GM21737 (cell line): ENCODE measurements at regions not wholly inside any gene's neighbourhood (a gene's known extent, or its start where the extent isn't known, plus 50 kb on each side); places are given as distances from the start of the nearest gene placed in this dataset.

Source experiments
- ATAC-seq: cut with Tn5 transposase; IDR thresholded peaks from one replicate; pipeline ENCODE4 v1.9.1; 2021; ENCODE audit warnings: mild to moderate bottlenecking, moderate library complexity; ENCODE audit not compliant: unreplicated experiment

DNA sequence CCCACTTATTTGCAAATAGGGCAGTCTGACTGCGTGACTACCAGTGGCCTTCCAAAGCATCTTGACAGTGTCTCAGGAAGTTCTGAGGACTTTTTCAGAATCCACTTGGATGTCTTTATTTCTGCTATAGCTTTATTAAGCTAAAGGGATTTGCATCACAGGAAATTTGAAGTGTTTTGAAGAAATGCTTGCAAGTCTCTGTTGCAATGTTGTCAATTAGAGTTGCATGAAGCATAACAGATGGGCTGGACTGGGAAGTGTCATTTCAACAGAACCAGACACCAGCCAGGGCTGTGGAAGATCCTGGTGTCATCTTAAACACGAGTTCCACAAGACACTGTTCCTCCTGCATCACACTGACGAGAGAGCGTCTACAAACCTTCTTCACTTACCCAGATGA, 224.5 kb downstream of the EN1 start:
- no peak for ATAC-seq

DNA sequence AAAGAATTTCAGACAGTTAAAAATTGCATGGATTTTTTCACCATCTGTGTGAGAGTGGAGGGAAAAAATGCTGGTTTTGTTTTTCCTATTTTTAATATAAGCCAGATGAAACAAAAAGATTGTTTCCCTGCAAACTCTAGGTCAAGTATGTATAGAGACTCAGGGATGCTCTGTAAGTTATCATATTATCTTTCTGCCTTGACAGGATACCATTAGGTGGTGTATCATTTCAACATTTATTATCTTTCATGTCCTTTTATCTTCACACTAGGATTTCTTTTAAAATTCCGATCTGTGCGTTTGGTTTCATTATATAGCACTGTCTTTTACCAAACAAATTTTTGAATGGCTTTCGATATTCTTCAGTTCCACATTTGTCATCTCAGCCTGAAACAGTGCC, 225.3 kb downstream of the EN1 start:
- ATAC-seq: no peak

DNA sequence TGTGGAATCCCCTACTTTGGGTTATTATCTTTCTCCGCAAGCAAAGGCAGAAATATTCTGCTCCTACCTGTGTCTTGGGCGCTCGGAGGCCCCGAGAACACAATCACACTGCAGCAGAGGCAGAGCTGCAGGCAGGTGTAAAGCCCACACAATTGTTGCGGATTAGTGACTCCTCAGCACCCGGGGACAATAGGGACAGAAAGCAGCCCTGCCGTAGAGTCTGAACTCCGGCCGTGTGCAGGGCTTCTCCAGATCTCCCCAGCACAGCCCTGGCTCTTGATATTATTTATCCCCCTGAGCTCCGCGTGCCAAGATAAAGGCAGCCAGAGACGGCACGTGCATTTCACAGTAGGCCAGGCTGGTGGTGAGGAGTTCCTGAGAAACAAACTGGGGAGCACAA, 229.2 kb downstream of the EN1 start:
- ATAC-seq: no peak

DNA sequence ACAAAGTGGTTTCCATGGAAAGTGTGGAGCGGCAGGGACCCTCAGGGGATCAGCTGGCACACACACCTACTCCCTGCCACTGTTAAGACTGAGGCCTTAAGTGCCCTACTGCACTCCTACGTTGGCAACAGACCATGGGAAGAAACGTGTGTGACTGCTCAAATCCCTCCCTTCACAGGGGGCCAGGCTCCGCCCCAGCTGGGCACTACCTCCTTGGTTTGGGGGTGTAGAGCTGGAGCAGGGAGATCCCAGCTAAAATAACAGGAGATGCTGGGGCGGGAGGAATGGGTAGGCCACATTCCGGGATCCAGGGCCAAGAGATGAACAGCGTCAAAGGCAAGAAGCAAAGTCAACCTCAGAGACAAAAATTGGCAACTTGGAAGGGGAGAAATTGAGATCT, 231.0 kb downstream of the EN1 start:
- no peak for ATAC-seq

DNA sequence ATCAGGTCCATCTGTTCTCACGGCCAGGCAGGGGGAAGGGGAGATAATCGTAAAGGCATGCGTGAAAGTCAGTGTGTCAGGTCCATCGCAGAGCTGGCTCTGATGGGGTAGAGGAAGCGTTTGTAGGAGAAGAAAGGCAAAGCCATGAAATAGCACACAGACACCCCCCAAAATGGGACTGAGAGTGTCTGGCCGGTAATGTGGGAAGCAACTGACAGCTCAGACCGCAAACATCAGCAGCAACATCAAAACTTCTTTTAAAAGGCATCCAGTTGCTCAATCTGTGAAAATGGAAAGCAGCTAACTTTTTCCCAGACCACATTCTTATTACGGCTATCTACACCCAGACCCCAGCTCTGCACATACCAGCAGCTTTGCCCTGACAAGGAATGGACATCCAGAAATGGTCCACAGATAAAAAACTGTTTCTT, 232.6 kb downstream of the EN1 start:
- ATAC-seq: no peak

DNA sequence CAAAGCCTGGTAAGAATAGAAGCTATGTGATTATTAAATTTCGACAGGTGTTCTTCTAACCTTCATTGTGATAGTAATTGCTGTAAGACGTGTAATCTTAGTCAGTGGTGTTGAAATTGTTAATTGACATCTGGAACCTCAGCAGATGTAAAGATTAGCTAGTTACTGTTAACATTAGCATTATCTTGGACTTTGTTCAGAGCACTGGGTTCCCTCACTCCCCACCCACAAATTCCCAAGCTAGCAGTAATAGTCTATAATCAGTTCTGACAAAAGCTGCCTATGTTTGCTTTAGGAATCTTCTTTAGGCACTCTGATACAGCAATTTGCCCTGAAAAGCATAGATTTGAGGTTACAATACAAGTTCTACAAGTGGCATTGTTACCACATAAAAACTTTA, 233.7 kb downstream of the EN1 start:
- no peak for ATAC-seq

DNA sequence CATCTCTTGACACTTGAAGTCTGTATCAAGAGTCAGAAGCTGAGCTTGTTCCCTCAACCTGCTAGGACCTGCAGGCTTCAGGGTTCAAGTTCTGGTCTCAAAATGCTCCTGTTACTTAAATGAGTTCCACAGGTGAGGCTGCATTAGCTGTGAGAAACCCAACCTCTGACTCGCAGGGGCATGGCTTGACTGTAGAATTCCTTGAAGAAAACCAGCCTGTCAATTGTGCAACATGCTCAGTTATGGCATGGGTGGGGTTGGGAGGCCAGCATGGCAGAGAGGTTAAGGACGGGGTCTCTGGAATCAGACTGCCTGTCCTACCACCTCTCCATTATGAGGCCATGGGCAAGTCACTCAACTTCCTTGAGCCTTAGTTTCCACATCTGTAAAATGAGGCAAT, 235.8 kb downstream of the EN1 start:
- ATAC-seq: no peak

DNA sequence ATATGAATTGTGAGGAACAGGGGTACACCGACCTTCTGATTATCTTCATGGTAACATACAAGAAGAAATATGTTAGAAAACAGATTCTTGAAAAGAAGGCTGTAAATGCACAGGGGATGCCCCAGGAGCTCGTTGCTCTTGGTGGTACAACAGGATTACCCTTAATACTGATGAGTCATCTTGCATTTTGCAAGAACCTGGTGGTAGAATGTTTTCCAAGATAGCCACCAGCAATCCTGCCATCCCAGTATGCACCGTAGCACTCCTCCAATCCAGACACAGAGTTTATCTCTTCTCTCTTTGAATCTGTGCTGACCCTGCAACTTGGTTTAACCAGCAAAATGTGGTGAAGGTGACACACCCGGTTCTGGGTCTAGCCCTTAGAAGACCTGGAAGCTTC, 238.3 kb downstream of the EN1 start:
- ATAC-seq: no peak

DNA sequence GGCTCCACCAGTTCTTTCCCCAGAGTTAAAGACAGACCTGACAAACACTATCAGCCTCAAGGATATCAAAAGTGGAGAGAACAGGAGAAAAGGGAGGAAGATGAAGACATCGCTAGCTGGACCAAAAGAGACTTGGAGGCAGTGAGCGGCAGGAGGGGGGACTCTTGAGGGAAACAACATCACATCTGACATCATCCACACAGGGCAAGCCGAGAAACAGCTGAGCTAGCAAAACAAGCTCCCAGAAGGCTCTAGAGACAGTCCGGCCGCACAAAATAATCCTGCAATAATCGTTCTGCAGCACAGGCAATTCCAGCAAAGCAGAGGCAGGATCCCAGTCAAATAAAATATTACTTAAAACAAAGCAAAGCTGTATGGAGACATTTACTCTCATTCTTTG, 239.8 kb downstream of the EN1 start:
- ATAC-seq: no peak

DNA sequence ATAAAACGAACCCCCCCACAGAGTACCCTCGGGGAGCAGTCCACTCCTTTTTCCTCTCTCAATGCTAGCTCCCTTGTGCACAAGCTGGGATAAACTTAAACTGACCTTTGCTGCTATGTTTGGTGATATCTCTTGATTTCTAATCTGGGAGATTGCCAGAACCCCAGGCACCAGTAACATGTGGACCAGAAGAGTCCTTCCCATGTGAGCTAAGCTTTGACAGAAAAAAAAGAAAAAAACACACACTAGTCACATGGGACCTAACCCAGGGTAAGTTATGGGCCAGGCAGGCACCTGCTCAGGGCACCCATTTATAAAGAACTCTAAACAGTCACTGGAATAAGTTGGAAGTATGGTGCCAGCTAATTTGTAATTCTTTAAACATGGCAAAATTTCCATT, 242.6 kb downstream of the EN1 start:
- ATAC-seq: no peak

DNA sequence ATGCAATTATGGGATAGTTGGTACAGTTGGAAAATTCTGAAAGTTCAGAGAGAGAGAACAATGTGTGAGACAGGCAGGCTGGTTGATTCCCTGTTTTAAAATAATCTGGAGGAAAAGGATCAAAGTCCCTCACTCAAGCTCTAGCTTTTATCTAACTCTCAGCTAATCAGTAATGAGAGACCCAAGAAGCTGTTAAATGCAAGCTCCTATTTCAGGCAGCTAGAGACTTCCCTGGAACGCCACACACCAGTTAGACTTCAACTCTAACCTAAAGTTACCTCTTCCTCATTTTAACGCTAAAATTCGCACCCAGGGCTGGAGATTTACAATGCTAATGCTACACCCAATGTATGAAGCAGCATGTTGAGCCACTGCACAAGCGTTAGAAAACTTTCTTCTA, 243.1 kb downstream of the EN1 start:
- ATAC-seq: no peak

DNA sequence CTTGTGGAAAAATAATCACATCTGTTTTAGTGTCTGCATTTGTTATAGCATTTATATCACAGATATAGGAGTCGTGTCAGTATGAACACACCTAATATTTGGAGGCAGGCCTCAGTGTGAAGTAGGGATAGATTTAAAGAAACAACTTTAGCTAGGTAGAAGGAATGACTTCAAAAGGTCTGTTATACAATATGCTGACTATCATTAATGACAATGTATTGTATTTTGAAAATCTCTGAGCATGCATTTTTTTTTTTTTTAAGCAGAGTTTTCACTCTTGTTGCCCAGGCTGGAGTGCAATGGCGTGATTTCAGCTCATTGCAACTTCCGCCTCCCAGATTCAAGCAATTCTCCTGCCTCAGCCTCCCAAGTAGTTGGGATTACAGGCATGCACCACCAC, 248.3 kb downstream of the EN1 start:
- ATAC-seq: no peak

DNA sequence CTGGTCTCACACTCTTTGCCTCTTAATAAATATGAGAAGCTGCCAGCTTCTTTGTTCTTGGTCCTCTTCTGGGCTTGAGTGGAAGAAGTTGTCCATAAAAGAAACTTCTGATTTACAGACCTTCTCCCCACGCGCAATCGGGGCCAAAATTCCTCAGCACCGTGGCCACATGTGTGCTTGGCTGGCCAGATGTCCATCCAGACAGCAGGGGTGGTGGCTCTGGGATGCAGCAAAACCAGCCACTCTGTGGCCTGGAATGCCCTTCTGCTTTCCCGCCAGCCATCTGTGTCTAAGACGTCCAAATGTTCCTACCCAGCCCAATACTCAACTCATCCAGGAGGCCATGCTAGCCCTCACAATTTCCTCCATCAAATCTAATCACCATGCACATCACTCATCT, 250.8 kb downstream of the EN1 start:
- no peak for ATAC-seq

DNA sequence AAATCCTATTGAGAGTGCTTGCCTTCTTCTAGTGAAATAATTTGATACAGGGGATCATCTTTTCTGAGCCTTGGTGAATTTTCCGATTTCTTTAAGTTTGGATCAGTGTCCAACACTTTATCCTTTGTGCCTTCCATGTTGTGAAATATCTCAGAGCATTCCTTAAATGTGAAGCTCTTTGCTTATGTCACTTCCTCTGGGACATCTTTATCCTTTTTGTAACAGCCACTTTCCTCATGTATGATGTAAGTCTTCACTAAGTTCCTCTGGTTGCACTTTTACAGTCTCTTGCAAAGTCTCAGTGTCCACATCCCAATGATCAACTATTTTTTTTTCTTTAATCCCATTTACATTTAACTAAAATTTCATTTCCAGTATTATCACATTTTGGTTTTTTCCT, 254.2 kb downstream of the EN1 start:
- ATAC-seq: no peak

DNA sequence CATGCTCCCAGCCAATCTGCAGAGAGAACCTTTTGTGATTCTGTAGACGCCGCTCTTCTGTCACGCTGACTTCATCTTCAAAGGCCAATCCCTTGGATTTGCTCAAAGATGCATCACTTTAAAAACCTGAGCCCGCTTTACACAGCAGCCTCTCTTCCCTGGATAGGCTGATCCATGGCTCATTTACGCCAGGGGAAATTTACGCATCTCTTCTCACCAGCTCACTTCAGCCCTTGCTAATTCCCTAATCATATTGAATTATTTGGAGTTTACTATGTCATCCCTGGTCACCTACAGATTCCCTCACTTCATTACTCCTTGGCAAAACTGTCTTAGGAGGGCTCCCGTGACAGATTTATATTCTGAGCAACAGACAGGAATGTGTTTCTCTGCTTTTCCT, 256.2 kb downstream of the EN1 start:
- ATAC-seq: no peak

DNA sequence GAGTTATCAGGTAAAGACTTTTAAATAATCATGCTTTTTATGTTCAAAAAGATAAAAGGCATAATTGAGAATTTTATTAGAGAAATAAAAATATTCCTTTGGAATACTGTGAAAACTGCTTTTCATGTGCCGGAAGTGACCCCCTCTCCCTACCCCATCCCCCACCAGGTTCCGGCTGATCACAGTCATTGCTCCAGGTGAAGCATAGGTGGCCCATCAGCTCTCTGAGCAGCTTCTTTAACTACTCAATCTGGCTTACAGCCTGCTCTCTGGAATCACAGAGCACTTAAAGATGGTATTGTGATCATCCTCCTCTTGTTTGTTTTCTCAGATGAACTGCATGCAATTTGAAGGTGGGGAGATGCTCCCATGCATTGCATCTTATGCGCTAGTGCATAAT, 257.7 kb downstream of the EN1 start:
- ATAC-seq: no peak

DNA sequence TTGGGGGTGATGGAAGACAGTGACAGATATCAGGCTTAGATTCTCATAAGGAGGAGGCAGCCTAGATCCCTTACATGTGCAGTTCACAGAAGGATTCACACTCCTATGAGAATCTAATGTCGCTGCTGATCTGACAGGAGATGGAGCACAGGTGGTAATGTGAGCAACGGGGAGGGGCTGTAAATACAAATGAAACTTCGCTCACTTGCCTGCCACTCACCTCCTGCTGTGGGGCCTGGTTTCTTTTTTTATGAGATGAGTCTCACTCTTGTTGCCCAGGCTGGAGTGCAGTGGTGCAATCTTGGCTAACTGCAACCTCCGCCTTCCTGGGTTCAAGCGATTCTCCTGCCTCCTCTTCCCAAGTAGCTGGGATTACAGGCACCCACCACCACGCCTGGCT, 258.6 kb downstream of the EN1 start:
- ATAC-seq: no peak

DNA sequence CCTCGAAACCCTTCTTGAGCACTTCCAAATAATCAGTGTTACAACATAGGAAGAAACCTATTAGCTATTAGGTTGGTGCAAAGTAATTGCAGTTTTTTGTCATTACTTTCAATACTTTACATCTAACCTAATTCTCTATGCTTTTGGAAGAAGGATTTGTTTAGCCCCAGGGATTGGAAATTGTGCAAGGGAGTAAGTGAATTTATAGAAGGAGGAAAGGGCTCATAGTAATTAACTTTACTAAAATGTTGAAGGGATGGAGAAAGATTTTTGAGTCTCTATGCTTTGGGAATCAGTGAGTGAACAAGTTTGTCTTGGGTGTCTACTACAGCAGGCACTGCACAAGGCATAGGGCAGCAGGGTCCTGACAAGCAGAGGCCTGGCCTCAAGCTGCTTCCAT, 261.1 kb downstream of the EN1 start:
- ATAC-seq: no peak

DNA sequence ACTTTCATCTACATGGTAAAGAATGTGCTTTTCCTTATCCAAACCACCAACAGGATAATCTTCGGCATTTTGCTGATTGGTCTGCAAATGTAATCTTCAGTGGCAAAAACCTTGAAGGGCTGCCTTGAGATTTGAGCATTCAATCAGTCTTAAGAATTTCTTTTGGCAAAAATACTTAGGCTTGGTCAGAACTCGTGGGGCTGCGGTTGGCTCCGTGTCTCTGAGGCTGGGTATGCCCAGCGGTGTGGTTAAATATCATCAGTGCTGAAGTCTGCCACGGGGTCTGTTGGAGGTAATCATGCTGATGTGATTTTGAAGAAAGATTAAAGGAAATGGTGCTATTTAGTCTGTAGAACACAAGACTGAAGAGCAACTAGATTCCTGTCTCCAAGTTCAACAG, 262.6 kb downstream of the EN1 start:
- ATAC-seq: no peak

DNA sequence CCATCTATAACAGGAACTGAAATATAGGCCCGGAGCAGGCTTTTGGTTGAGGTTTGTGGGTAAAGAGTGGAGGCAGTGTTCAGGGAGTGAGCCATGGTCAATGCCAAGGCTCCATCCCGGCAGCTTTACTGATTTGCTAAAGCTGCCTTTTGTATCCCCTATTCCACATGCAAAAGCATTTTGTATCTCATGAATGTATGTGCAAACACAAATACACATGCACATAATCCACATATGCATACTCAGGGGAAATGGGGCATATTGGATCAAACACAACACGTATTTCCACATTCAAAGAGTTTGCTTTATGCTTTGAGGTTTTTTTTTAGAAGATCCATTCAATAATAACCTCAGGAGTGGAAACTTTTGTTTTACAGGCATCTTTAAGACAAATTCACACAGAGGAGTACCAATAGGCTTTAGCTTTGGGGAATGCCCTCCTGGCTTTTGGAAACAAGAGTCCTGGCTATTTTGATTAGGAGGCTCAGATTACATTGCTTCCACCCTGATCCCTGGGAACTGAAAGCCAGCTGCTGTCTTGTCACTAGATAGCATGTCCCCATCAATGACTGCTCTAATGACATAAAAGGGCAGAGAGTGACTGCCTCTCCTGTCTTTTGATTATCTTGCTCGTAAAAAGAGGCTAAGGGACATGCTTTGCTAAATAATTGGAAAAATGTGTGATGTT, 263.2 kb downstream of the EN1 start:
- ATAC-seq: no peak

DNA sequence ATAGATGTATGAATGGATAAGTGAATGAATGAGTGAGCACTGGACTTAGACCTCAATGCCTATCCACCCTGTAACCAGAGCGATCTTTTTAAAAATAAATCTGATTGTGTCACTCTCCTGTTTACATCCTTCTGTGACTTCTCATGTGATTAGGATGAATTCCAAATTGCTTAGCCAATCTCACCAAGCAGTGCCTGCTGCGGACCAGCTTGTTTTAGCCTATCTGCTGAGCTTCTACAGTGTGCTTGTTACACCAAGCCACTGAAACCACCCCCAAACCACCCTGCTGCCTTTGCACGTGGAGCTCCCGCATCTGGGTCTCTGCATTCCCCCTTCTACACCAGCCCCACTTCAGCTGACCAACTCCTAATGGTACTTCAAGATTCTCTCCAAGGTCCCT, 265.4 kb downstream of the EN1 start:
- ATAC-seq: no peak

DNA sequence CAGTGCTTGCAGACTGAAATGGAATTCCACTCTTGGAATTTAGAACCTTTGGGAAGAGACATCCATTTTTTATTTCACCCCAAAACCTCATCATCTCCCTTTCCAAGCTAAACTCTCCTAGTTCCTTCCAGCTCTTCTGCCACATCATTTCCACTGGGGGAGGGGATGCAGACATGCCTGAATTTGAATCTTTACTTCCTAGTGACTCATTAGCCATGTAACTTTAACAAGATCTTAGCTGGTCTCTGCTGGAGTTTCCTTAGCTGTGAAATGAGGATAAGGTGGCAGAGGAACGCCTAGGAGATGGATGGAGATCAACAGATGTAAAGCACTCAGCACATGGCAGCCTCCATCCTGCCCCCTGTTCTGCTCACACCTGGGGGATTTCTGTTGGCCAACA, 266.8 kb downstream of the EN1 start:
- no peak for ATAC-seq

DNA sequence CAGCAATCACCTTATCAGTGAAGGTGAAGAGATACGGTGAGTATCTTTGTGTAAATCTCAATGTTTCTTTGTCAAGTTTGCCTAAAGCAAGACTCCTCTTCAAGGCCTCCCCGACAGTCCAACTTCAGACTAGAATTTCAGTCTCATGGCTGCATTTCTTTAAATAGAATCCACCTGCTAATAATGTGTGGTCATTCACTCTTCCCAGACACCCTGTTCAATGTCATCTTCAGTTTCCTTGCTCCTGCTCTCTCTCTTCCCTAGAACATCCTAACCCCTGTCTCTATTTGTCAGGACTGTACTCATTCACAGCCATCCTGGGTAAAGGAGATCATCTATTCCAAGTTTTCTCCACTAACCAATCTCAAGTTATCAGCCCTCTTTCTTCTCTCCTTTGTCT, 267.3 kb downstream of the EN1 start:
- no peak for ATAC-seq

DNA sequence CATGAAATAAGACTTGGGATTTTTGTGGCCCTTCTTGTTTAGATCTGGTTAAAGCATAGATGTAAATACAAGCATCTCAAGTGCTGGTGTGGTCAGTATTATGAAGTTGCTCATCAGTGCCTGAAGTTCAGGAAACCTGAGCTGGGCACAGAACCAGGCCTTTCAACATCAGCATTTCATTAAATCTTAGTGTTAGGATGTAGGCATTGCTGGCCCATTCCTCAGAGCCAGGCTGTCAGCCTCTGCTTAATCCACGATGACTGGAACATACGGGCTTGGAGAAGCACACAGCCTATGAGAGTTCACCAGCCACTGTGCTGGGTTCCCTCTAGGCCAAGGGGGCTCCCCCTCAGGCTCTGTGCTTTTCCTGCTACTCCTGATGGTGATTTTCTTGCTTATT, 270.2 kb downstream of the EN1 start:
- no peak for ATAC-seq
